ENCODE measurements at regions not wholly inside any gene's neighbourhood (a gene's known extent, or its start where the extent isn't known, plus 50 kb on each side); places are given as distances from the start of the nearest gene placed in this dataset.

DNA sequence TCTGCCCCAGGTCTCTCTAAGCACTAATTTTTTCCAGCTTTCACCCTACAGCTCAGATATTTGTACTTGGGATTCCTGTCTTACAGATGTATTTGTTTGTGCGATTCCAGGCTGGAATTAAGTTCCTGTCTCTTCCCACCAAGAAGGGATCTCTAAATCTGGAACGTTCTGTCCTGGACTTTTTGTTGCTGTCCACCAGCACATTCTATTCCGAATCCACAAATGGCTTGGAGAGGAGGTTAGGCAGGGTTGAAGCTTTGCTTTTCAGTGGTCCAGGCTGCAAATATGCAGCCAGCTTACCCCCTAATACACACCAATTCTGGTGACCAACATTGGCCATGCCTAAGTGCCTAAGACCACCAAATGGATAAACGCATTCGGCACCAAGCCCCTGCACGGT, 315.0 kb downstream of the TNS1 start:
- FAIRE-seq, result no peak

DNA sequence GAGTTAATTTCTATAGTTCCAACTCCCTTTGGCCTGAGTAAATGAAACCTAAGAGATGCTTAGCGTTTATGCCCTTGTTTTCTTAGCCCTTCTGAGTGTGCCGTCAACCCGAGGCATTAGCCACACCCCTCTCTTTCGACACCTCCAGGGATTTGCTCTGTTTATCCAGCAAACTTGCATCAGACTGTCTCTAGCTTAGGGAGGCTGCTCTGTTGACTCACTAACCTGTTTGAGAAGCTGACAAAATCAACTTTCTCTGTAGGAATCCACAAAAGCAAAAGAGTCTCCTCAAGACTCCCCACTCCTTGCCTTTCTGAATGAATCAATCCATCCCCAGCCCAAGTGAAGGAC, 317.6 kb downstream of the TNS1 start:
- FAIRE-seq, result no peak

- no peak for FAIRE-seq
Observed at GRCh38 chr2:217684431-217685254, 318.2 kb downstream of the TNS1 start.

DNA sequence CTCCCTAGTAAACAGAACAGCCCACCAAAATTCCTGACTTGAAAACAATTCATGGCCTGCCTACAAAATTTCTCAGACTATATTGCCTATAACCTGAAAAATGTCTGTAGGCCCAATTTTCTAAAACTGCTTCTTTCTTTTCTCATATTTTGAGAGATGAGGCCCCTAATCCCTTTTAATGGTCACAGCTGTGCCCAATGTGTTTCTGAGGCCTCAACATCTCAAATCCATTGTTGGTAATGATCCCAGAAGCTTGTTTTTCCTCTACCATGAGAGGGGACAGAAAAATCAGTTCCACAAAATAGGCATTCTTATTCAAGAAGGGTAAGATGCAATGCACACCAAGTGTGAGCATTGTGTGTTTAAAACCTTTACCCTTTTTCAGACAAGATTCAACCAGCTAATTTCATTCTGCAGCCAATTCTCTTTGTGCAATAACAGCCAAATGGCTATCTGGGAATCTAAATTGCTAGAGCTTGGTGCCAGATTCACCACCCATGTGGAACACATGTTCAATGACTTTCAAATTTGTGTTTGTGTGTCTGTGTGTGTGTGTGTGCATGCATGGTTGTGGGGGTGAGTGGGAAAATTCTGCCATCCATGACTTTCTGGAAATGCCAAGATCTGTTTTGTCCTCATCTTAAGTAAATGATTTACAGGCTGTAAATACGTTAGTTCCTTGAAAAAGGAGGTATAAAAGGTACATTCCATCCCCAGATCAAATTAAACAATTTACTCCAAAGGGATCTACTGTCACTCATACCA, 319.5 kb downstream of the TNS1 start:
- no peak for FAIRE-seq

DNA sequence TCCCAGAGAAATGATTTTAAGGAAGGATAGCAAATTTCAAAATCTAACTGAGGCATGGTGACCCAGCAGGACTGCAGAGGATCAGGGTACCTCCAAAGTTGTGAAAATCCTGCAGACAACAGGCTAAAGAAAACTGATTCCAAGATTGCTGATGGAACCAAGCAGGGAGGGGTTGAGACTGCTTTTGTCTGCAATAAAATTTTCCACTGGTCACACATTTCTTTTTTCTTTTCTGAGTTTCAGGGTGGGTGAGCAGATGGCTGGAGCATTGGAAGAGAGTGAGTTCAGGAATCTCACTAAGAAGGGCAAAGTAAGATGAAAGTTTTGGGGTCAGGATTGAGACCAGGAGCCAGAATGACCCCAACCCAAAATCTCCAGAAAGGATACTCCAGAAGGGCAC, 321.0 kb downstream of the TNS1 start:
- no peak for FAIRE-seq

DNA sequence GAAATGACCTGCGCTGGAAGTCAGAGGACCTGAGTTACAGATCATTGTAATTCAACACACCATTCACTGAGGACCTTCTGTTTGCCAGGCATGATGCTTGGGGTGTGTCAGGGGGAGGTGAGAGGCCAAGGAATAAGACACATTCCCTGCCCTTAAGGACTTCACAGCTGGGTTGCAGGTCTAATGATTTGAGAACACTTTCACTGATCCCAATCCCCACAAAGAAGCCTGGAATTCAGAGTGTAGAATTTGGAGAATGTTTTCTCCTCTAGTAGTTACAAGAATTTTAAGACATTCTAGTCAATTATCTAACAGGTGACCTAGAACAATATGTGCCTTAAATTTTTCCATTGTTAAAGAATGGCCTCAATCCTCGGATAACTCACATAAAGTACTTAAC, 322.4 kb downstream of the TNS1 start:
- no peak for FAIRE-seq

GRCh38 chr2:217673627-217674026, 329.2 kb downstream of the TNS1 start:
- no peak for FAIRE-seq

- no peak for FAIRE-seq
Observed at GRCh38 chr2:217672472-217672871, 330.3 kb downstream of the TNS1 start.

GRCh38 chr2:217671871-217672270, 330.9 kb downstream of the TNS1 start:
- FAIRE-seq, result no peak

- FAIRE-seq, result no peak
Observed at GRCh38 chr2:217671075-217671474, 331.7 kb downstream of the TNS1 start.

- no peak for FAIRE-seq
Observed at GRCh38 chr2:217669831-217670230, 333.0 kb downstream of the TNS1 start.

DNA sequence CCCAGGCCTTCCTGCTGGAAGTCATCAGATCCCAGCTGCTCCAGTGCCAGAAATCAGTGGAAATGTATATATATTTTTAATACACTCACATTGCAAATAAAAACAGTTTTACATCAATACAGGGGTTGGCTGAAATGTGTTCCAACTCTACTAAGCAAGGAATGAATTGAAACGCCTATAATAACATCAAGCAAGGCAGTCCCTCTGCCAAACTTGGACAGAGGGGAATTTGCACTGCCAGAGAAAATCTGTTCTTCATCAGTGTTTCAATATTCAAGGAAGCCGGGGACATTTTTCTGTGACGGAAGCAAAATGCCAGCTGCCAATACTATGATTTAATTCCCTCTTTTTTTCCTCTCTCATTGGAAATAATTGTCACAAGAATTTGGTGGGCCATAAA, 335.3 kb downstream of the TNS1 start:
- no peak for FAIRE-seq

GRCh38 chr2:217667035-217667434, 335.8 kb downstream of the TNS1 start:
- FAIRE-seq, result no peak

DNA sequence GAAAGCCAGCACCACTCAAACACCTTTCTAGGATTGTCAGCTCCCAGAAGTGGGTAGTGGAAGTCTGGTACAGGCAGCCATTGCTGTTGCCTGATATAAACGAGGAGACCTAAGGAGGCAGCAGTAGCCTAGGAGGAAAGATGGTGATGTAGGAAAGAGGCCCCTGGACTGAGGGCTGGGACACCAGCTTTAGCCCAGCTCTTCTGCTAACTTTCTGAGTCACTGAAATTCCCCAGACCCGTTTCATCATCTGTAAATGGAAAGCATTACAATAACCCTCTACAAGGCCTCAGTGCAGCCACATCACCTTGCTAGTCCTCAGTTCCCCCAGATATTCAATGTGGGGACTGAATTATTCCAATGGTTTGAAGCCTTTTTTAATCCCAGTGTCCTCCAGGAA, 336.5 kb downstream of the TNS1 start:
- FAIRE-seq, result no peak

DNA sequence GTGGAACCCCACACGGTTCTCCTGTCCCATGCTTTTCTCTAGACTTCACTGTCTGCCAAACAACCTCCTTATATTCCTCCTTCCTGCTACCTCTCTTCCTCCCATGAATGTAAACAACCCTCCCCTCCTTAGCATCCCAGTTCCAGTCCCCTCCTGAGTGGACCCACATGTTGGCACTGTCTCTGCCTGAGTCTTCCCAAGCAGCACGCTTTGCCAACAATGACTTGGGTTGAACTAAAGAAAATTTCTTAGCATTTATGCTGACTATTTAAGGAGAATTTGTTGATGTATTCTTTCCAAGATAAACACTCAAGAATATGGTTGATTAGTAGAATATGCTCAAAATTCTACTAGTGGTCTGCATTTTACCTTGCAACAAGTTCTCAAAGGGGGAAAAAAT, 338.0 kb downstream of the TNS1 start:
- FAIRE-seq, result no peak

GRCh38 chr2:217662984-217663602, 339.7 kb downstream of the TNS1 start:
- no peak for FAIRE-seq

GRCh38 chr2:217661378-217661777, 341.4 kb downstream of the TNS1 start:
- no peak for FAIRE-seq

- FAIRE-seq, result no peak
Observed at GRCh38 chr2:217660423-217660822, 342.4 kb downstream of the TNS1 start.

DNA sequence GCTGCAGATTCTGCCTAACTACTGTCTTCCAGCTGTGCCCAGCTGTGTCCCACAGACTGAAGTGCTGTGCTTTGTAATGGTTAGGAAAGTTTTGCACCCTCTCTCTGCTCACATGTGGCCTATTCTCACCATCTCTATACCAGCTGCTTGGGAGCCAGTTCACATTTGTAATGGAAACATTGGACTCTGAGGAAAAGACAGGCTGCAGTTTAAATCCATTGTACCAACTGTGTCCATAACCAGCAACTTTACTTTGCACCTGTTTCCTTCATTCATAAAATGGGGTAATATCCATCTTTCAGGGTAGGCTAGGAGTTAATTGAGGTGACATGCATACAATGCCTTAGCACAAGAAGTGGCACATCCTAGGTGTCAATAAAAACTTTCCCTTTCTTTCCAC, 344.0 kb downstream of the TNS1 start:
- FAIRE-seq, result no peak

DNA sequence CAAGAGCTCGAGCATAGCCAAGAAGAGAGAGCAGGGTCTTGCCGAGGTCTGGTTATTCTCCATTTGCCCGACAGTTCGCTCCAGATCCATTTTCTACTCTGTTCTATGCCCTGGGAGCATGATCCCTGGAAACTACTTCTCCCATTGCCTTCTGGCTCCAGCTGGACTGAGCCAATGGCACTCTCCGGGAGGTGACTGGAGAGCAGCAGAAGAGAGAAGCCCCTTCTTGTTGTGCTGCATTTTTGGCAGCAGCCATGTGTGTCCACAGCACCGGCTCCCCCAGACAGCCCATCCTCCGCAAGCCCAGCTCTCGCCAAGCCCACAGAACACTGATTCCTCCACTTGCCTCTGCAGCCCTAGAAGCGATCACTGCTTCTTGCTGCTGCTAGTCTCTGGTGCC, 345.5 kb downstream of the TNS1 start:
- no peak for FAIRE-seq

GRCh38 chr2:217656316-217656715, 346.5 kb downstream of the TNS1 start:
- FAIRE-seq, result no peak

GRCh38 chr2:217655651-217656050, 347.1 kb downstream of the TNS1 start:
- no peak for FAIRE-seq

DNA sequence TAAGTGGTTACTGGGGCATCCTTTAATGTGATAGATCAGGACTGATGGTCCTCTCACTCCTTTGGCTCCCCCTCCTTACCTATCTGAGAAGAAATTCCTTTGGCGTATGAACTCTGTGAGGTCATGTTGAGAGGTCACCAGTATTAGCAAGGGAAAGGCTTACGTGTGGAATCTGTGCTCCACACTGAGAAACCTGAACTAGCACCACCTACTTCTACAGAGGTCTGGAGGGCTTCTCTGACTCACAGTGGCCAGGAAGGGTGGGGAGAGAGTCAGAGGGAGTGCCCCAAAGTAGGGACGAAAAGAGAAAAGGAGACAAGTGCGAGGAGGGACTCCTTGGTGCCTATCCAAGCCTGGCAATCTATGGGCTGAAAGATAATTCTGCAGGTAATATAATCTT, 348.6 kb downstream of the TNS1 start:
- FAIRE-seq, result no peak

Measured in TTC549 (cell line).